ENCODE measurements at regions not wholly inside any gene's neighbourhood (a gene's known extent, or its start where the extent isn't known, plus 50 kb on each side); places are given as distances from the start of the nearest gene placed in this dataset.

GRCh38 chr3:165568907-165569462, 268.2 kb downstream of the BCHE start:
- TF ChIP-seq CTCF (IDR thresholded peaks at IDR 0.05): no peak
- TF ChIP-seq ZFX (IDR thresholded peaks at IDR 0.05; ENCODE audit: borderline replicate concordance): no peak

Data from 22Rv1 (cell line).